Kidney epithelial cell (primary cell): ENCODE measurements at regions not wholly inside any gene's neighbourhood (a gene's known extent, or its start where the extent isn't known, plus 50 kb on each side); places are given as distances from the start of the nearest gene placed in this dataset.

Experiments
- DNase-seq: peaks from one replicate; pipeline ENCODE4 v3.0.0-alpha.2; 2010; ENCODE audit warnings: low read depth
- H3K27me3 ChIP-seq: 2 replicates; pipeline ENCODE4 v1.6.0; 2011; ENCODE audit warnings: low read length; ENCODE audit not compliant: control insufficient read depth, insufficient read depth
- H3K36me3 ChIP-seq: 2 replicates; pipeline ENCODE4 v1.5.1; 2011; ENCODE audit warnings: low read length; ENCODE audit not compliant: control insufficient read depth, insufficient read depth
- H3K4me3 ChIP-seq: 2 replicates; pipeline ENCODE4 v1.5.1; 2011; ENCODE audit warnings: low read depth, mild to moderate bottlenecking, control low read depth, low read length
- TF ChIP-seq, protein P1 (sequence below): IDR thresholded peaks from 2 replicates; pipeline ENCODE4 v1.5.1; 2011; ENCODE audit warnings: mild to moderate bottlenecking, moderate library complexity, low read length, control low read depth, inconsistent platforms; ENCODE audit not compliant: insufficient read depth, poor library complexity, severe bottlenecking

DNA sequence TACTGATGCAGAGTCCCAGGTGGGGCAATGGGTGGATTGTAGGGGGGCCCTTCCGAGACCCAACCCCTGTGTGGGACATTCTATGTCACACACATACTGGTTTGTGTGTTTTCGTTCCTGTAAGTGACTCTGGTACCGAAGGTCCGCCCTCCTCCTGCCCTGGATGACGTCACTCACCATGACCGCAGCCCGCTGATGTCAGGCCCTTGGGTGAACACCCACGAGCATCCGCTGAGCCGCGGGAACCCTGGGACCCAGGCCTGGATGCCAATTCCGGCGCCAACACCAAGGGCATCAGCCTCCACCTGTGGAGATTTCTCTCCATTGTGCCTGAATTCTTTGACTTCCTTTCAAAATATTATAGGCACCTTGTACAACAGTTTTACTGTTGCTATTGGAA lies 184.3 kb downstream of the MTRR start:
- no peak for DNase-seq
- TF ChIP-seq, protein P1, sequence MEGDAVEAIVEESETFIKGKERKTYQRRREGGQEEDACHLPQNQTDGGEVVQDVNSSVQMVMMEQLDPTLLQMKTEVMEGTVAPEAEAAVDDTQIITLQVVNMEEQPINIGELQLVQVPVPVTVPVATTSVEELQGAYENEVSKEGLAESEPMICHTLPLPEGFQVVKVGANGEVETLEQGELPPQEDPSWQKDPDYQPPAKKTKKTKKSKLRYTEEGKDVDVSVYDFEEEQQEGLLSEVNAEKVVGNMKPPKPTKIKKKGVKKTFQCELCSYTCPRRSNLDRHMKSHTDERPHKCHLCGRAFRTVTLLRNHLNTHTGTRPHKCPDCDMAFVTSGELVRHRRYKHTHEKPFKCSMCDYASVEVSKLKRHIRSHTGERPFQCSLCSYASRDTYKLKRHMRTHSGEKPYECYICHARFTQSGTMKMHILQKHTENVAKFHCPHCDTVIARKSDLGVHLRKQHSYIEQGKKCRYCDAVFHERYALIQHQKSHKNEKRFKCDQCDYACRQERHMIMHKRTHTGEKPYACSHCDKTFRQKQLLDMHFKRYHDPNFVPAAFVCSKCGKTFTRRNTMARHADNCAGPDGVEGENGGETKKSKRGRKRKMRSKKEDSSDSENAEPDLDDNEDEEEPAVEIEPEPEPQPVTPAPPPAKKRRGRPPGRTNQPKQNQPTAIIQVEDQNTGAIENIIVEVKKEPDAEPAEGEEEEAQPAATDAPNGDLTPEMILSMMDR = no peak
- Histone ChIP-seq H3K27me3 (no peaks in the 10 kb centered on the region), H3K36me3 (no peaks in the 10 kb centered on the region), H3K4me3 (no peak overlapping the region)

DNA sequence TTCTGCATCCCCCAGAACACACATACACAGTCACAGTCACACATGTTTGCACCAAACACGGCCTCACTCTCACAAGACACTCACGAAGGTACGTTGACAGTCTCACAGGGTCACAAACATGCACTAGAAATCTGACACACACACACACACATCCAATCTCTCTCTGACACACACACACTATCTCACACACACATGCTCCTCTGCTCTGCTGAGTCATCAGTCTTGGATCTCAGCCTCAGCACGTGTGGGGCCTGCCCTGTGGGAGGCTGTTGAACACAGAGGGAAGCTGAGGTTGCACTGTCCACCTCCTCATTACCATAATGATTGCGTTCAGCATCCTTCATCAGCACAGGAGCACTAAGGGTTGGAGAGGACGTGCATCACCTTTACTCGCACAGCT lies 188.8 kb downstream of the MTRR start:
- H3K27me3 ChIP-seq = peaks cover 4% of the 10 kb centered on the region

GRCh38 chr5:8058616-8059190 lies 189.8 kb downstream of the MTRR start:
- Histone ChIP-seq H3K4me3 (no peak overlapping the region), H3K27me3 (peaks cover 4% of the 10 kb centered on the region), H3K36me3 (no peaks in the 10 kb centered on the region)
- TF ChIP-seq, protein P1 = no peak
- DNase-seq = no peak

More for the DNA sequence above, 188.8 kb downstream of the MTRR start:
- no peak for DNase-seq
- TF ChIP-seq, protein P1 = no peak
- Histone ChIP-seq H3K36me3 (no peaks in the 10 kb centered on the region), H3K4me3 (no peak overlapping the region)

DNA sequence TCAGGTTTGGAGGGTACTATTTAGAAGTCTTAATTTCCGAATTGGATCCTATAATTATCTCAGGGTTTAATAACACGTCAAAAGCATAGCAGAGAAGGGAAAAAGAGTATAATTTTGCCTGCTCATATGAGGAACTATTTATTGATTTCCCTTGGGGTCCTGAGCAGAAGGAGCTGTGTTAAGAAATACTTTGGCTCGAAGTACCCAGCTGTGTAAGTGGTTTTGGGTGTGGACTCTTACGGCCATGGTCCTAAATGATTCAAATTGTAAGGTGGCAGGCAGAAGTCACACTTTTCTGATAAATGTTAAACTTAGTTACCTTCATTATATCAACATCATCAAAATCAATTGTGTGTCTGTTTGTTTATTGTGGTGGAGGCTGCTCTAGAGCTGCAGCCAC lies 190.4 kb downstream of the MTRR start:
- no peak overlapping the region for H3K4me3 ChIP-seq
- H3K36me3 ChIP-seq = no peaks in the 10 kb centered on the region
- no peak for DNase-seq
- H3K27me3 ChIP-seq = peaks cover 4% of the 10 kb centered on the region
- TF ChIP-seq, protein P1 = no peak

GRCh38 chr5:8060235-8060952 lies 191.4 kb downstream of the MTRR start:
- no peaks in the 10 kb centered on the region for H3K36me3 ChIP-seq
- H3K27me3 ChIP-seq = peaks cover 4% of the 10 kb centered on the region
- DNase-seq = no peak
- TF ChIP-seq, protein P1 = no peak
- H3K4me3 ChIP-seq = no peak overlapping the region
